H1 (cell line): ENCODE measurements at regions not wholly inside any gene's neighbourhood (a gene's known extent, or its start where the extent isn't known, plus 50 kb on each side); places are given as distances from the start of the nearest gene placed in this dataset.

Experiments used
- CTCF ChIA-PET: fragments of 300-600 bp; sonication (Branson Sonifier 250); formaldehyde crosslinking; loops from one replicate; lab custom pipeline; 2021; ENCODE audit not compliant: partially characterized antibody; lab: Charles Lee
- POLR2A ChIA-PET: fragments of 300-600 bp; sonication (Branson Sonifier 250); formaldehyde crosslinking; loops from one replicate; lab custom pipeline; 2021; ENCODE audit warnings: inconsistent platforms; ENCODE audit not compliant: partially characterized antibody; lab: Charles Lee
- DNase-seq, 2 experiments: peaks; one replicate each; pipeline versions ENCODE4 v3.0.0 to v3.0.0-alpha.2; 2010 to 2022; ENCODE audit warnings: low spot score in 2 of 2, low read depth in 1 of 2, mixed read lengths in 1 of 2
- FAIRE-seq: peaks from 2 replicates; lab custom pipeline; 2011; peaks lifted over from hg19 to GRCh38; lab: Jason Lieb, UNC
- H2AFZ ChIP-seq: 2 replicates; pipeline ENCODE4 v1.8.1; 2012; ENCODE audit warnings: low read length, inconsistent platforms
- H2AK5ac ChIP-seq: 2 replicates; pipeline ENCODE4 v1.6.1; 2013; ENCODE audit warnings: low read depth, low read length
- H2BK120ac ChIP-seq: replicated peaks from 2 replicates; pipeline ENCODE3; 2013; ENCODE audit warnings: low read depth, low read length, inconsistent platforms
- H2BK12ac ChIP-seq: 2 replicates; pipeline ENCODE4 v1.6.1; 2013; ENCODE audit warnings: low read depth, low read length
- H2BK15ac ChIP-seq: 2 replicates; pipeline ENCODE4 v1.6.1; 2013; ENCODE audit warnings: low read length
- H2BK20ac ChIP-seq: 2 replicates; pipeline ENCODE4 v1.6.1; 2013; ENCODE audit warnings: low read length
- H2BK5ac ChIP-seq: 2 replicates; pipeline ENCODE4 v1.6.1; 2013; ENCODE audit warnings: low read depth, low read length
- H3K14ac ChIP-seq: 2 replicates; pipeline ENCODE4 v1.6.1; 2013; ENCODE audit warnings: inconsistent platforms; ENCODE audit not compliant: insufficient read length
- H3K18ac ChIP-seq: 2 replicates; pipeline ENCODE4 v1.6.1; 2013; ENCODE audit warnings: low read length; ENCODE audit errors: extremely low read depth
- H3K23ac ChIP-seq: 2 replicates; pipeline ENCODE4 v1.6.1; 2013; ENCODE audit warnings: inconsistent platforms; ENCODE audit not compliant: insufficient read length
- H3K23me2 ChIP-seq: 2 replicates; pipeline ENCODE4 v1.6.1; 2013; ENCODE audit warnings: low read depth, low read length
- H3K27ac ChIP-seq: 2 replicates; pipeline ENCODE4 v1.6.1; 2011; ENCODE audit warnings: low read depth, low read length, inconsistent platforms
- H3K27me3 ChIP-seq, 4 experiments: replicated peaks in 1 of 4; 1 replicate in 1 of 4; 2 replicates in 3 of 4; pipeline versions ENCODE4 v1.6.1 to v1.8.1; 2011 to 2013; ENCODE audit warnings: low read length in 3 of 4, mild to moderate bottlenecking in 3 of 4, inconsistent platforms in 2 of 4, mixed read lengths in 2 of 4, moderate library complexity in 1 of 4; ENCODE audit not compliant: control insufficient read depth in 3 of 4, insufficient read depth in 3 of 4; ENCODE audit errors: extremely low read depth in 1 of 4
- H3K36me3 ChIP-seq, 4 experiments: 2 replicates each; pipeline versions ENCODE4 v1.6.1 to v1.8.1; 2011 to 2013; ENCODE audit warnings: mild to moderate bottlenecking in 4 of 4, low read length in 3 of 4, moderate library complexity in 2 of 4, control low read depth in 1 of 4, inconsistent platforms in 1 of 4; ENCODE audit not compliant: insufficient read depth in 4 of 4, control insufficient read depth in 2 of 4
- H3K4ac ChIP-seq: replicated peaks from 2 replicates; pipeline ENCODE3; 2013; ENCODE audit warnings: low read length, low read depth, mixed read lengths, inconsistent platforms; ENCODE audit not compliant: insufficient read length
- H3K4me1 ChIP-seq, 4 experiments: replicated peaks in 1 of 4; 1 replicate in 1 of 4; 2 replicates in 3 of 4; pipeline versions ENCODE4 v1.6.1 to v1.8.1; 2011 to 2013; ENCODE audit warnings: low read length in 3 of 4, inconsistent platforms in 2 of 4, mixed read lengths in 1 of 4; ENCODE audit not compliant: insufficient read depth in 4 of 4, control insufficient read depth in 3 of 4
- H3K4me2 ChIP-seq, 2 experiments: 2 replicates each; pipeline versions ENCODE4 v1.6.1 to v1.8.1; 2011 to 2013; ENCODE audit warnings: low read depth in 2 of 2, low read length in 2 of 2, control low read depth in 1 of 2, inconsistent platforms in 1 of 2, mild to moderate bottlenecking in 1 of 2; ENCODE audit not compliant: insufficient read depth in 1 of 2
- H3K4me3 ChIP-seq, 4 experiments: fragments of 200-600, 300-600 bp in 1 of 4; sonication (generic), shearing (Covaris generic), sonication (Bioruptor Twin) in 1 of 4; 2 replicates each; pipeline versions ENCODE4 v1.5.1 to v1.8.1; 2011 to 2016; ENCODE audit warnings: low read length in 4 of 4, low read depth in 3 of 4, control low read depth in 2 of 4, inconsistent platforms in 2 of 4, mild to moderate bottlenecking in 2 of 4, mixed read lengths in 1 of 4, moderate library complexity in 1 of 4; ENCODE audit not compliant: insufficient read depth in 2 of 4; ENCODE audit errors: extremely low read depth in 1 of 4
- H3K56ac ChIP-seq: replicated peaks from 2 replicates; pipeline ENCODE3; 2013; ENCODE audit warnings: low read depth, mild to moderate bottlenecking, mixed read lengths, low read length, inconsistent platforms; ENCODE audit not compliant: insufficient read length
- H3K79me1 ChIP-seq: 2 replicates; pipeline ENCODE4 v1.6.1; 2013; ENCODE audit warnings: low read depth, low read length, control low read depth
- H3K79me2 ChIP-seq, 2 experiments: 2 replicates each; pipeline versions ENCODE4 v1.6.1 to v1.8.1; 2012 to 2013; ENCODE audit warnings: low read length in 2 of 2, mild to moderate bottlenecking in 2 of 2, inconsistent platforms in 1 of 2; ENCODE audit not compliant: insufficient read depth in 2 of 2, control insufficient read depth in 1 of 2
- H3K9ac ChIP-seq, 4 experiments: replicated peaks in 1 of 4; 1 replicate in 1 of 4; 2 replicates in 3 of 4; pipeline versions ENCODE4 v1.6.1 to v1.8.1; 2011 to 2013; ENCODE audit warnings: low read depth in 3 of 4, low read length in 3 of 4, control low read depth in 2 of 4, mild to moderate bottlenecking in 2 of 4, moderate library complexity in 2 of 4, inconsistent platforms in 1 of 4; ENCODE audit errors: extremely low read depth in 1 of 4
- H3K9me3 ChIP-seq, 2 experiments: 2 replicates each; pipeline versions ENCODE4 v1.6.1 to v1.8.1; 2012 to 2013; ENCODE audit warnings: mild to moderate bottlenecking in 2 of 2, moderate library complexity in 2 of 2, control low read depth in 1 of 2, inconsistent platforms in 1 of 2, low read depth in 1 of 2, low read length in 1 of 2, mixed read lengths in 1 of 2; ENCODE audit not compliant: insufficient read depth in 2 of 2
- H4K20me1 ChIP-seq, 2 experiments: replicated peaks in 1 of 2; 2 replicates each; pipeline versions ENCODE3 to v1.8.1; 2011 to 2013; ENCODE audit warnings: inconsistent platforms in 2 of 2, low read length in 2 of 2, mild to moderate bottlenecking in 1 of 2; ENCODE audit not compliant: insufficient read depth in 2 of 2, control insufficient read depth in 1 of 2
- H4K5ac ChIP-seq: 2 replicates; pipeline ENCODE4 v1.6.1; 2013; ENCODE audit warnings: low read length, low read depth, mixed read lengths, inconsistent platforms; ENCODE audit not compliant: insufficient read length
- H4K8ac ChIP-seq: 2 replicates; pipeline ENCODE4 v1.8.0; 2013; ENCODE audit warnings: mild to moderate bottlenecking, moderate library complexity, low read length, inconsistent platforms; ENCODE audit not compliant: insufficient read depth; ENCODE audit errors: extremely low read depth
- H4K91ac ChIP-seq: replicated peaks from 2 replicates; pipeline ENCODE3; 2013; ENCODE audit warnings: low read length, mixed read lengths, inconsistent platforms; ENCODE audit not compliant: insufficient read length
- BCL11A ChIP-seq, 2 experiments: IDR thresholded peaks; one replicate each; pipeline ENCODE4 v1.6.1; 2011; ENCODE audit warnings: low read depth in 2 of 2, low read length in 2 of 2, mild to moderate bottlenecking in 2 of 2
- CBX8 ChIP-seq: fragments of 300-800, 300-1000 bp; sonication (generic); IDR thresholded peaks from 2 replicates; pipeline ENCODE4 v1.7.1; 2016; ENCODE audit warnings: low read depth, low read length, borderline replicate concordance
- CHD1 ChIP-seq: IDR thresholded peaks from 2 replicates; pipeline ENCODE4 v1.6.1; 2012; ENCODE audit warnings: low read depth, low read length, improper control_type of control experiment
- HDAC6 ChIP-seq: IDR thresholded peaks from one replicate; pipeline ENCODE4 v1.7.1; 2012; ENCODE audit warnings: low read depth, mild to moderate bottlenecking, inconsistent platforms, low read length, moderate library complexity
- KDM5A ChIP-seq: fragments of 200-600 bp; IDR thresholded peaks from 2 replicates; pipeline ENCODE4 v1.7.1; 2012; ENCODE audit warnings: mild to moderate bottlenecking, low read length, inconsistent platforms, mixed read lengths
- NANOG ChIP-seq: IDR thresholded peaks from 2 replicates; pipeline ENCODE4 v1.6.1; 2011; ENCODE audit warnings: low read length, low read depth, mild to moderate bottlenecking, inconsistent platforms; ENCODE audit not compliant: insufficient read depth, poor library complexity, severe bottlenecking
- NRF1 ChIP-seq: IDR thresholded peaks from 2 replicates; pipeline ENCODE4 v1.6.1; 2011; ENCODE audit warnings: mild to moderate bottlenecking, low read depth, low read length, improper control_type of control experiment
- PHF8 ChIP-seq: fragments of 200-600 bp; sonication (generic); conservative IDR thresholded peaks from 2 replicates; pipeline ENCODE4 v1.7.1; 2012; ENCODE audit warnings: low read depth, mild to moderate bottlenecking, inconsistent platforms, low read length, moderate library complexity
- POLR2AphosphoS5 ChIP-seq: IDR thresholded peaks from 2 replicates; pipeline ENCODE4 v1.6.1; 2011; ENCODE audit warnings: low read depth, low read length
- SIN3A ChIP-seq, 2 experiments: IDR thresholded peaks in 1 of 2; conservative IDR thresholded peaks in 1 of 2; 2 replicates each; pipeline ENCODE4 v1.6.1; 2011 to 2012; ENCODE audit warnings: low read length in 2 of 2, improper control_type of control experiment in 1 of 2, low read depth in 1 of 2, mild to moderate bottlenecking in 1 of 2
- TBP ChIP-seq: IDR thresholded peaks from 2 replicates; pipeline ENCODE4 v1.6.1; 2011; ENCODE audit warnings: low read depth, low read length, improper control_type of control experiment
- TCF12 ChIP-seq: IDR thresholded peaks from 2 replicates; pipeline ENCODE4 v1.6.1; 2011; ENCODE audit warnings: low read depth, mild to moderate bottlenecking, low read length
- TEAD4 ChIP-seq: IDR thresholded peaks from 2 replicates; pipeline ENCODE4 v1.6.1; 2012; ENCODE audit warnings: low read depth, low read length, inconsistent platforms, mixed read lengths
- WGBS, 2 experiments: shearing (Covaris generic) in 1 of 2; methylation state at CpG; one replicate each; pipeline versions ENCODE4 v1.1.6 to v1.1.7; 2013 to 2015; ENCODE audit warnings: low lambda C conversion rate in 2 of 2, mixed read lengths in 2 of 2, inconsistent platforms in 1 of 2, low coverage in 1 of 2, missing lambda C conversion rate in 1 of 2; ENCODE audit not compliant: insufficient replicate concordance in 2 of 2, insufficient coverage in 1 of 2, insufficient read length in 1 of 2; ENCODE audit errors: extremely low coverage in 1 of 2, missing lambda C conversion rate in 1 of 2; 5-methylcytosine and 5-hydroxymethylcytosine counted together

DNA sequence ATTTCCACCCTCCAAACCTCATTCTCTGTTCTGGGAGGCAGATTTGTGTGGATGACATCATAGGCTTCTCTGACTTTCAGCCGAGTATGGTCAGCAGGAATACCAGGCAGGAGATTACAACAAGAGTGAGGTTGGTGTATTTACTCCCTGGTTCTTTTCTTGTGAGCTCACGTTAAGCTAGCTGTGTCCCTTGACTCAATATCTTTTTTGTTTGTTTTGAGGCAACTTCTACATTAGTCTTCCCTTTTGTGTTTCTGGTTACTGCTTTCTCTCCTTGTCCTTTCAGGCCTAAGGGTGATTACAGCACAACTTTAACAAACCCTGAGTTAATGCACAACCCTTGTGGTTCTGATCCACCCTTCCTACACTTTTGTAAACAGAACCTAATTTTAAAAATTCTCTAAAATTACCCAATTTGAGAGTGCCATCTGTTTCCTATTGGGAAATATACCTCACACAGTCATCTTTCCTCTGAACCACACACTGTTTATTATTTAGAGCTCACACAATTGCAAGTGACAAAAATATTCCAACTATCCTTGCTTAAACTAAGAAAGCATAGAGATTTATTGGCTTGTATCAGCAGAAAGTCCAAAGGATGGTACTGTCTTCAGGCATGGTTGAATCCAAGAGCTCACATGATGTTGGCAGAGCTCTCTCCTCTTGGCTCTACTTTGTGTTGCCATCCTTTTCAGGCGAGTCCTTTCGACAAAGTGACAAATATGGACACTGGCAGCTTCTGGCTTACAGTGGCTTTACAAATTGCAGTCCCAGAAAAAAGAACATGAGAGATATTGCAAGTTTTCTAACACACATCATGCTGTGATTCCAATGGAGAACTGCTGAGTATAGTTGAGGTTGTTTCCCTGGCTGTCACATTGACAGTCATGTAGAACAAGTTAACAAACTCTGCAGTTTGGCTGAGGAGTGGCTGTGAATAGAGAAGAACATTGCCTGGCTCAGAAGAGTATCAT, 150.5 kb upstream of the DDIT4L start:
- DNase-seq (no peak), FAIRE-seq (no peak)
- Histone ChIP-seq H3K4me1 (no peaks in the 10 kb centered on the region), H3K23me2 (no peaks in the 10 kb centered on the region), H2BK15ac (no peak overlapping the region), H2BK5ac (no peak overlapping the region), H4K20me1 (no peaks in the 10 kb centered on the region), H3K4me3 (no peak overlapping the region), H3K56ac (no peak overlapping the region), H3K9me3 (no peaks in the 10 kb centered on the region), H2BK20ac (no peak overlapping the region), H2BK12ac (no peak overlapping the region), H4K91ac (no peak overlapping the region), H3K36me3 (no peaks in the 10 kb centered on the region), H3K79me2 (no peaks in the 10 kb centered on the region), H3K79me1 (no peaks in the 10 kb centered on the region), H2AFZ (peak overlapping the region; percentile 8; the same call in 1 of the 2 replicates), H3K4me2 (no peak overlapping the region), H3K27ac (no peak overlapping the region), H3K18ac (no peak overlapping the region), H3K23ac (no peak overlapping the region), H4K8ac (no peak overlapping the region), H2AK5ac (no peak overlapping the region), H3K9ac (no peak overlapping the region), H4K5ac (no peak overlapping the region), H3K27me3 (no peaks in the 10 kb centered on the region), H3K14ac (no peak overlapping the region), H3K4ac (no peak overlapping the region), H2BK120ac (no peak overlapping the region)
- WGBS, 2 experiments = 86% methylated on average over 4 of the region's 4 CpGs; no CpG with 5 or more reads in 1 of the 2 experiments
- ChIA-PET CTCF (interaction anchor here (0.9 kb wide), 1 partner anchor 29 kb away, joined by 3 read pairs; no protein-coding TSS in a partner anchor), POLR2A (no interaction called here)
- TF ChIP-seq CBX8 = no peak
- no peak for TF ChIP-seq TEAD4
- no peak for TF ChIP-seq TBP
- TF ChIP-seq BCL11A (IDR thresholded peaks at IDR 0.05; ENCODE audit: low read depth in 2 of 2, low read length in 2 of 2) = no peak
- TF ChIP-seq SIN3A (conservative IDR thresholded peaks at IDR 0.05 in 1 of 2, IDR thresholded peaks at IDR 0.05 in 1 of 2; ENCODE audit: low read depth in 1 of 2, low read length in 2 of 2) = no peak
- TF ChIP-seq NRF1 = no peak
- no peak for TF ChIP-seq KDM5A
- TF ChIP-seq POLR2AphosphoS5 = no peak
- TF ChIP-seq PHF8 = no peak
- TF ChIP-seq TCF12 = no peak
- no peak for TF ChIP-seq NANOG
- TF ChIP-seq HDAC6 = no peak
- TF ChIP-seq CHD1 = no peak
